Duodenal mucosa (tissue), 2 donors: ENCODE measurements at regions not wholly inside any gene's neighbourhood (a gene's known extent, or its start where the extent isn't known, plus 50 kb on each side); places are given as distances from the start of the nearest gene placed in this dataset.

ENCODE experiments used
- H3K27ac ChIP-seq: one replicate; pipeline ENCODE4 v1.7.0; 2013; ENCODE audit warnings: low read depth, low read length
- H3K27me3 ChIP-seq, 2 donors: one replicate each; pipeline ENCODE4 v1.7.0; 2013; ENCODE audit warnings: low read length in 2 of 2, control low read depth in 1 of 2; ENCODE audit not compliant: insufficient read depth in 2 of 2, control insufficient read depth in 1 of 2
- H3K36me3 ChIP-seq, 2 donors: one replicate each; pipeline ENCODE4 v1.7.0; 2013; ENCODE audit warnings: low read length in 2 of 2, control low read depth in 1 of 2; ENCODE audit not compliant: insufficient read depth in 2 of 2, control insufficient read depth in 1 of 2
- H3K4me1 ChIP-seq, 2 donors: one replicate each; pipeline ENCODE4 v1.7.0; 2013; ENCODE audit warnings: low read length in 2 of 2, control low read depth in 1 of 2; ENCODE audit not compliant: insufficient read depth in 2 of 2, control insufficient read depth in 1 of 2
- H3K4me3 ChIP-seq, 2 donors: one replicate each; pipeline ENCODE4 v1.7.0; 2013; ENCODE audit warnings: low read length in 2 of 2, low read depth in 1 of 2
- H3K9ac ChIP-seq, 2 donors: one replicate each; pipeline ENCODE4 v1.7.0; 2013; ENCODE audit warnings: low read length in 2 of 2, low read depth in 1 of 2
- H3K9me3 ChIP-seq, 2 donors: one replicate each; pipeline ENCODE4 v1.7.0; 2013; ENCODE audit warnings: low read length in 2 of 2, control low read depth in 1 of 2; ENCODE audit not compliant: control insufficient read depth in 1 of 2

- Histone ChIP-seq H3K27me3 (no peaks in the 10 kb centered on the region), H3K9me3 (peaks cover 0 to 9% of the 10 kb centered on the region in 2 donors), H3K9ac (no peak overlapping the region), H3K27ac (no peak overlapping the region), H3K4me3 (no peak overlapping the region), H3K4me1 (no peaks in the 10 kb centered on the region), H3K36me3 (no peaks in the 10 kb centered on the region)
Measured at GRCh38 chr6:49370518-49370917, 92.5 kb downstream of the MMUT start.

- Histone ChIP-seq H3K9me3 (peaks cover 0 to 9% of the 10 kb centered on the region in 2 donors), H3K27me3 (no peaks in the 10 kb centered on the region), H3K4me1 (no peaks in the 10 kb centered on the region), H3K27ac (no peak overlapping the region), H3K4me3 (no peak overlapping the region), H3K36me3 (no peaks in the 10 kb centered on the region), H3K9ac (no peak overlapping the region)
Measured at GRCh38 chr6:49366539-49366938, 96.5 kb downstream of the MMUT start.

GRCh38 chr6:49348561-49348960 is 114.5 kb downstream of the MMUT start:
- Histone ChIP-seq H3K27ac (no peak overlapping the region), H3K9me3 (peaks cover 0 to 6% of the 10 kb centered on the region in 2 donors), H3K9ac (no peak overlapping the region), H3K27me3 (no peaks in the 10 kb centered on the region), H3K4me1 (no peaks in the 10 kb centered on the region), H3K4me3 (no peak overlapping the region), H3K36me3 (no peaks in the 10 kb centered on the region)

GRCh38 chr6:49342410-49342809 is 120.6 kb downstream of the MMUT start:
- Histone ChIP-seq H3K36me3 (no peaks in the 10 kb centered on the region), H3K9me3 (no peaks in the 10 kb centered on the region), H3K4me3 (no peak overlapping the region), H3K27me3 (no peaks in the 10 kb centered on the region), H3K27ac (no peak overlapping the region), H3K4me1 (no peaks in the 10 kb centered on the region), H3K9ac (no peak overlapping the region)

GRCh38 chr6:49341869-49342268 is 121.2 kb downstream of the MMUT start:
- Histone ChIP-seq H3K4me3 (no peak overlapping the region), H3K9ac (no peak overlapping the region), H3K27me3 (no peaks in the 10 kb centered on the region)

GRCh38 chr6:49339096-49339495 is 124.0 kb downstream of the MMUT start:
- no peaks in the 10 kb centered on the region for H3K9me3 ChIP-seq
- no peaks in the 10 kb centered on the region for H3K36me3 ChIP-seq
- H3K27me3 ChIP-seq = no peaks in the 10 kb centered on the region
- H3K27ac ChIP-seq = no peak overlapping the region
- no peaks in the 10 kb centered on the region for H3K4me1 ChIP-seq
- no peak overlapping the region for H3K4me3 ChIP-seq
- H3K9ac ChIP-seq = no peak overlapping the region

More at GRCh38 chr6:49341869-49342268, 121.2 kb downstream of the MMUT start:
- Histone ChIP-seq H3K36me3 (no peaks in the 10 kb centered on the region), H3K9me3 (no peaks in the 10 kb centered on the region), H3K4me1 (no peaks in the 10 kb centered on the region), H3K27ac (no peak overlapping the region)

- Histone ChIP-seq H3K36me3 (no peaks in the 10 kb centered on the region), H3K9me3 (no peaks in the 10 kb centered on the region), H3K27ac (no peak overlapping the region), H3K4me1 (no peaks in the 10 kb centered on the region), H3K27me3 (no peaks in the 10 kb centered on the region), H3K4me3 (no peak overlapping the region), H3K9ac (no peak overlapping the region)
Measured at GRCh38 chr6:49336514-49337131, 126.4 kb downstream of the MMUT start.

GRCh38 chr6:49333345-49334125 is 129.5 kb downstream of the MMUT start:
- H3K27ac ChIP-seq = no peak overlapping the region
- H3K9me3 ChIP-seq = no peaks in the 10 kb centered on the region
- no peaks in the 10 kb centered on the region for H3K4me1 ChIP-seq
- H3K27me3 ChIP-seq = no peaks in the 10 kb centered on the region
- no peaks in the 10 kb centered on the region for H3K36me3 ChIP-seq
- no peak overlapping the region for H3K4me3 ChIP-seq
- no peak overlapping the region for H3K9ac ChIP-seq

GRCh38 chr6:49332781-49333180 is 130.3 kb downstream of the MMUT start:
- Histone ChIP-seq H3K36me3 (no peaks in the 10 kb centered on the region), H3K4me1 (no peaks in the 10 kb centered on the region)

GRCh38 chr6:49329186-49329585 is 133.9 kb downstream of the MMUT start:
- no peaks in the 10 kb centered on the region for H3K27me3 ChIP-seq
- no peaks in the 10 kb centered on the region for H3K36me3 ChIP-seq
- H3K4me3 ChIP-seq = no peak overlapping the region
- H3K9me3 ChIP-seq = no peaks in the 10 kb centered on the region
- H3K9ac ChIP-seq = no peak overlapping the region
- no peaks in the 10 kb centered on the region for H3K4me1 ChIP-seq
- H3K27ac ChIP-seq = no peak overlapping the region

More at GRCh38 chr6:49332781-49333180, 130.3 kb downstream of the MMUT start:
- Histone ChIP-seq H3K9me3 (no peaks in the 10 kb centered on the region), H3K4me3 (no peak overlapping the region), H3K27ac (no peak overlapping the region), H3K27me3 (no peaks in the 10 kb centered on the region), H3K9ac (no peak overlapping the region)
